CD4-positive, alpha-beta T cell treated with Interleukin-17A for 4 hours (primary cell): ENCODE measurements at regions not wholly inside any gene's neighbourhood (a gene's known extent, or its start where the extent isn't known, plus 50 kb on each side); places are given as distances from the start of the nearest gene placed in this dataset.
A peak's percentile ranks its signal among the peaks of the same experiment; 100 is the strongest.
"Not testable (repeated sequence)": the region's sequence is repeated elsewhere in the genome, so short reads cannot be mapped to it uniquely, and the experiment has no call there.

Experiments
- DNase-seq: peaks from one replicate; pipeline ENCODE4 v3.0.0-alpha.2; 2020; ENCODE audit warnings: mixed read lengths

DNA sequence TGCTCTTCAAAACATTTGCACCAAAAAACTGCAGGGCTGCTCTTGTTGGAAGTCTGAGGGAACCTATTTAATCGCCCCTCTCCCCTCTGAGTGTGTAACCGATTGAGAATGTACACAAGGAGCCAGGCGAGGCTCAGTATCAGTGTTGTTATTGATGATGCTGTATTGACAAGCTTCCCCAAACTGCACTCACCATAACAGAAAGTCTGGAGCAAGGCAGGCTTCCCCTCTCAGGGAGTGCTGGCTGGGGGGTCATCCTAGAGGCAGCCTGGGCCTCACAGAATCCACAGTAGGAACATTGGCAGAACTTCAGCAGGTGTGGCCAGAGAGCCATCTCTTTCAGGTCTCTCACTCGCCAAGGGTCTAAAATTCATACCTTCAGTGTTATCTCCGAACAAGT lies 58.1 kb upstream of the TUNAR start:
- DNase-seq: no peak

DNA sequence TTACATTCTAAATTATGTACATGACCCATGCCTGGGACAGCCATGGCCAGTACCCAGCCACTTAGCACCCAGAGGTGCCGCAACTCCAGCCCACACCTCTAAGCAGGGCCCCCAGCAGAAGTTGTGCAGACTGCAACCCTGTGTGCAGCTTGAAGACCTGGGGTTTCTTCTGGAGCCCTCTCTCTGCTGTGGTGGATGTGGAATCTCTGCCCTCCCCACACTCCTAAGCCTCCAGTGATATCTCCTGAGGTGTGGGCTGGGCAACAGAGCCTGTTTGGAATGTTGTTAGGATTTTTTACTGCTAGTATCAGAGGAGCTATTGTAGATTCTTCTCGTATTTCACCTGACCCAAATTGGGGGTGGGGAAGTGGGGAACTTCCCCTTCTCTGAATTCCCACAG lies 59.4 kb upstream of the TUNAR start:
- no peak for DNase-seq

- DNase-seq: no peak
Measured at GRCh38 chr14:95816539-95816938, 60.1 kb upstream of the TUNAR start.

GRCh38 chr14:95815226-95815690 lies 61.4 kb upstream of the TUNAR start:
- DNase-seq: no peak

GRCh38 chr14:95814363-95815225 lies 62.0 kb upstream of the TUNAR start:
- DNase-seq: no peak

DNA sequence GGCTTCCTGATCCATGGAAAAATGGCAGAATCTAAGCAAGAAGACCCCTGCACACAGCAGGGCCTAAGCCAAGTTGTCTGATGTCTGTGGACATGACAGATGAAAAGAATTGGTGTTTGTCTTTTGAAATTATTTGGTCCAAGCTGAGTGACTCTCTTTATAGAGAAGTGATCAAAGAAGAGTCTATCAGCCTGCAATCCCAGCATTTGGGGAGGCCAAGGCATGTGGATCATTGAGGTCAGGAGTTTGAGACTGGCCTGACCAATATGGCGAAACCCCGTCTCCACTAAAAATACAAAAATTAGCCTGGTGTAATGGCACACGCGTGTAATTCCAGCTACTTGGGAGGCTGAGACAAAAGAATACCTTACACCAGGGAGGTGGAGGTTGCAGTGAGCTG lies 64.8 kb upstream of the TUNAR start:
- DNase-seq: no peak

DNA sequence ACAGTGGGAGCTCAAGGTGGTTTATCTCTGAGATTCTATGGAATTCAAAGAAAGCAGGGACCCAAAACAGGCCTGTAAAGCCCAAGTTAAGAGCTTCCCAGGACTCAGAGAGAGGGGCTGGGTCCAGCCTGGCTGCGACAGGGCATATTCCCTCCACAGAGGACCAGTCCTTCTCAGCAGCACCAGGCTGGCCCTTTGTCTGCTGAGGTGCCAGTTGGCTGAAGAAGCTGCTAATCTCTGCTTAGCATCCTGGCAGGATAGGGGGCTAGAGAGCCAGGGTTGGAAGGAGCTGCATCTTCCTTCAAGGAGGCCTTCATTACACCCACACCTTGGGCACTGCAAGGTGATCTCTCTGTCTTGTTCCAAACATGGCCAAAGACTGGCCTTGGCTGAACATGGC lies 68.3 kb upstream of the TUNAR start:
- no peak for DNase-seq

- no peak for DNase-seq
Measured at GRCh38 chr14:95796788-95797187, 79.8 kb upstream of the TUNAR start.

GRCh38 chr14:95787941-95788340 lies 74.0 kb upstream of the TCL1A start:
- DNase-seq: no peak

DNA sequence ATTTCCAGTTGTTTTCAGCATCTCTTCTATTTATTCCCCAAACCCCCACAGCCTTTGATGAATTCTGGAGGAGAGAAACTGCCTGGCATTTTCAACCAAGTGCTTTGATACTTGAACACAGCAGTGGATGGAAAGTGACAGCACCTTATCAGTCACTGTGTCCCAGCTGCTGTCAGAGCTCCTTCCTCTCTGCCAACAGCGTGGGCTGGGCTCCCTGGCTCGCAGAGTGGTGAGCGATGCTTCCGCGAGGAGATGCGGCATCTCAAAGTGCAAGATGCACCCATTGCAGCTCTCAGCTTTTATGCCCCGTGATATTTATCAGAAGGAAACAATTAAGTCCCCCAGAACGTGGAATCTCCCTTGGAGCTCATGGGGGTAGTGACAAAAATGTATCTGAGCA lies 72.6 kb upstream of the TCL1A start:
- no peak for DNase-seq

GRCh38 chr14:95784137-95784536 lies 70.2 kb upstream of the TCL1A start:
- peak; percentile 4 for DNase-seq

- no peak for DNase-seq
Measured at GRCh38 chr14:95776798-95777534, 63.0 kb upstream of the TCL1A start.

- DNase-seq: peak; percentile 60
Measured at GRCh38 chr14:95774265-95775160, 60.6 kb upstream of the TCL1A start.

DNA sequence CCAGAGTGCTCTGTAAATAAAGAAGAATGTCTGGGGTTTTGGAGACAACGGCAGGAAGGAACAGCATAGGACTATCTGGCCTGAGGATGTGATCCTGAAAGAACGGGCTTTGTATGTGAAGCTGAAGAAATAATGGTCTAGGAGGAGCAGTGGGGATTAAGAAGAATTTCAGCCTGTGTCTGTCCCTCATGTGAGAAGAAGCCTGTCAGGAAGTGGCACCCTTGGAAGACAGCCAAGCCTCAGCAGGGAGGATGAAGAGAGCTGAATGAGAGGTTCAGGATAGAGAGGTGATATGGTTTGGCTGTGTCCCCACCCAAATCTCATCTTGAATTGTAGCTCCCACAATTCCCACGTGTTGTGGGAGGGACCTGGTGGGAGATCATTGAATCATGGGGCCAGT lies 56.9 kb upstream of the TCL1A start:
- peak; percentile 9 for DNase-seq

GRCh38 chr14:95769976-95770375 lies 56.1 kb upstream of the TCL1A start:
- no peak for DNase-seq

DNA sequence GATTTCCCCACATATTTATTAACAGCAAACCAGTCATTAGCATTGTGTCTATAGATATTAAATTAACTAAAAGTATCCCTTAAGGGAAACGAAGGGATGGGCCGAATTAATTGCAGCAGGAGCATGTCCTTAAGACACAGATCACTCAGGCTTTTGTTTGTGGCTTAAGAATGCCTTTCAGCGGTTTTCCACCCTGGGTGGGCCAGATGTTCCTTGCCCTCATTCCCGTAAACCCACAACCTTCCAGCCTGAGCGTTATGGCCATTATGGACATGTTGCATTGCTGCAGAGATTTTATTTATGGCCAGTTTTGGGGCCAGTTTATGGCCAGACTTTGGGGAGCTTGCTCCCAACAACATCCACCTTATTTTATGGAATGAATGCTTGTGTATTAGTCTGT lies 55.5 kb upstream of the TCL1A start:
- not testable (repeated sequence) for DNase-seq

GRCh38 chr14:95765051-95765450 lies 51.1 kb upstream of the TCL1A start:
- no peak for DNase-seq

- DNase-seq: no peak
Measured at GRCh38 chr14:95763875-95764274, 50.0 kb upstream of the TCL1A start.
